ENCODE measurements at regions not wholly inside any gene's neighbourhood (a gene's known extent, or its start where the extent isn't known, plus 50 kb on each side); places are given as distances from the start of the nearest gene placed in this dataset.

DNA sequence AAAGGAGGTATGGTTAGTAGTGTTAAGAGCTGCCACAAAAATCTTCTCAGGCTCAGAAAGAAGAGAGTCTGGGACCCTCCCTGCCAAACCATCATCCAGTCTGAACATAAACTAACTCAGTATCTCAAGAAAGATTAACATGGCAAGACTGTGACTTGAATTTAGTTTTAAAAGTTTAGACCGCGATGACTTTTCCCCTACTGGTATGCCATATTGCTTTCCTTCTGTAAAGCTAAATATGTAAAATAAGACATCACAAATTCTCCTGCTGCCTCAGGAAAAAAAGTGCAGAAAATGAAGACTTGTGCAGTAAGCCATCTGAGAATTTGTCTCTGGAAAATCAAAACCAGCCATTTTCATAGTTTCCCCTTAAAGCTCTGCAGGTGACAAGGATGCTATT, 85.2 kb upstream of the STARD4 start:
- TF ChIP-seq CTCF (IDR thresholded peaks at IDR 0.05) (no peak), POLR2A (IDR thresholded peaks at IDR 0.05) (no peak)

Measured in right lobe of liver (tissue), 4 donors.